MM.1S (cell line): ENCODE measurements at regions not wholly inside any gene's neighbourhood (a gene's known extent, or its start where the extent isn't known, plus 50 kb on each side); places are given as distances from the start of the nearest gene placed in this dataset.

Source experiments
- DNase-seq: peaks from one replicate; pipeline ENCODE4 v3.0.0-alpha.2; 2015
- H2AFZ ChIP-seq: fragments of 300-600 bp; sonication (generic); 2 replicates; pipeline ENCODE4 v1.6.0; 2016; ENCODE audit warnings: antibody characterized with exemption, low read length
- H3F3A ChIP-seq: fragments of 300-600 bp; sonication (generic); 2 replicates; pipeline ENCODE4 v1.6.1; 2016; ENCODE audit warnings: mild to moderate bottlenecking, antibody characterized with exemption, low read length, moderate library complexity, mixed read lengths; ENCODE audit not compliant: insufficient read depth
- H3K27ac ChIP-seq: fragments of 300-600 bp; sonication (generic); 2 replicates; pipeline ENCODE4 v1.5.1; 2016; ENCODE audit warnings: mild to moderate bottlenecking, low read length
- H3K27me3 ChIP-seq: fragments of 300-600 bp; sonication (generic); replicated peaks from 2 replicates; pipeline ENCODE4 v1.6.0; 2016; ENCODE audit warnings: low read length; ENCODE audit not compliant: insufficient read depth
- H3K36me3 ChIP-seq: fragments of 300-600 bp; sonication (generic); replicated peaks from 2 replicates; pipeline ENCODE4 v1.6.1; 2016; ENCODE audit warnings: mild to moderate bottlenecking, low read length, mixed read lengths; ENCODE audit not compliant: insufficient read depth
- H3K4me1 ChIP-seq: fragments of 300-600 bp; sonication (generic); 2 replicates; pipeline ENCODE4 v1.6.1; 2016; ENCODE audit warnings: low read length, mixed read lengths
- H3K4me2 ChIP-seq: fragments of 300-600 bp; sonication (generic); 2 replicates; pipeline ENCODE4 v1.6.0; 2016; ENCODE audit warnings: low read depth, low read length
- H3K4me3 ChIP-seq: fragments of 300-600 bp; sonication (generic); 2 replicates; pipeline ENCODE4 v1.5.1; 2016; ENCODE audit warnings: low read length, mixed read lengths
- H3K79me2 ChIP-seq: fragments of 300-600 bp; sonication (generic); 2 replicates; pipeline ENCODE4 v1.6.1; 2016; ENCODE audit warnings: mixed run types, low read length, mixed read lengths
- H3K9ac ChIP-seq: fragments of 300-600 bp; sonication (generic); 2 replicates; pipeline ENCODE4 v1.6.1; 2016; ENCODE audit warnings: low read length, mixed read lengths
- H3K9me2 ChIP-seq: fragments of 300-600 bp; sonication (generic); replicated peaks from 2 replicates; pipeline ENCODE4 v1.6.1; 2016; ENCODE audit warnings: mild to moderate bottlenecking, low read length, mixed read lengths; ENCODE audit not compliant: insufficient read depth
- H3K9me3 ChIP-seq: fragments of 300-600 bp; sonication (generic); replicated peaks from 2 replicates; pipeline ENCODE4 v1.6.1; 2016; ENCODE audit warnings: mild to moderate bottlenecking, low read length, mixed read lengths; ENCODE audit not compliant: insufficient read depth
- H4K20me1 ChIP-seq: fragments of 300-600 bp; sonication (generic); 2 replicates; pipeline ENCODE4 v1.6.1; 2016; ENCODE audit warnings: mild to moderate bottlenecking, low read length, moderate library complexity, mixed read lengths; ENCODE audit not compliant: insufficient read depth
- EZH2 ChIP-seq: fragments of 300-600 bp; sonication (generic); optimal IDR thresholded peaks from 2 replicates; pipeline ENCODE3; 2017; ENCODE audit warnings: low read depth, mild to moderate bottlenecking, antibody characterized with exemption, low read length, mixed read lengths
- EZH2phosphoT487 ChIP-seq: fragments of 300-600 bp; sonication (generic); IDR thresholded peaks from 2 replicates; pipeline ENCODE4 v1.6.1; 2018; ENCODE audit warnings: antibody characterized with exemption, low read length
- TF ChIP-seq, protein P1 (sequence below): fragments of 300-600 bp; sonication (generic); IDR thresholded peaks from 2 replicates; pipeline ENCODE4 v1.5.1; 2016; ENCODE audit warnings: antibody characterized with exemption, low read length, mixed read lengths

DNA sequence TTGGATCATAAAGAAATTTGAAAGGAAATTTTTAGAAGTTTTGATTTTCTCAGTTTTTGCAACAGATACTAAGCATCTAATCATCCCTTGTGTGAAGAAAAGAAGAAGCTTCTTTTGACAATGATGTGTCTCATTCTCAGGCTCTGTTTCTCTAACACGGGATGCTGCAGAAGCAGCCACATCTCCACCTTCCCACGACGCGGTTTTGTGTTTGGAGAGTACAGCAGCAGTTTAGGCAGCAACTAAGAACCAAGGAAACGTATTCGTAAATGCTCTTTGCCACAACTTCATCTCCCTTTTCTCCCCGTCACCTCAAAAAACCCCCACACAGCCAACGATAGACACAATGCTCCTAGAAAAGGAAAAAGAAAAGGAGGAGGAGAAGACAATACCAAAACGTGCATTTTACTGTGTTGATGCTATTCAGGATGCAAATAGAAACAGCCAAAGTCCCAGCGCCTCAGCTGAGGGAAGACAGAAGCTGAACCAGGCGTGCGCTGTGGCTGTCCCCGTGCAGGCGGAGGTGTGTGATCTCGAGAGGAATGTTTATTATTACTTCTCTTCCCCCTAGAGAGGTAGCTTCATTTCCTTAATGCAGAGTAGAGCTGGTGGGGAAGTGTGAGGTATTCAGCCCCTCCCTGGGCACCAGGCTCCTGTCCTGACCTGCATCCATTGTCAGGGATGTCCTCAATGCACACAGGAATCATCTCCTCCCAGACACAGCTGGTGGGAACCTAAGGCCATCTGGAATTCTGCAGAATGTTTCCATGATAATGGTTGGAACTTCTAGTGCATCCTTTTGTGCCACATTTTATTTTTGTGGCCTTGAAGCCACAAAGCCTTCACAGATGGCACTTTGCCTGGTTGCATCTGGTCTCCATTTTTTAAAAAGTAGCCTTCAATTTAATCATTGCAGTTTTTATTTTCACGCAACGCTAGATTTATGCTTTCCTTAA lies 174.6 kb upstream of the KLF6 start:
- no peaks in the 10 kb centered on the region for H3K9me2 ChIP-seq
- no peak overlapping the region for H3K9ac ChIP-seq
- H3K9me3 ChIP-seq, result no peaks in the 10 kb centered on the region
- H3K36me3 ChIP-seq, result no peaks in the 10 kb centered on the region
- H4K20me1 ChIP-seq, result no peaks in the 10 kb centered on the region
- no peak for DNase-seq
- H3K4me3 ChIP-seq, result no peak overlapping the region
- no peaks in the 10 kb centered on the region for H3K4me1 ChIP-seq
- H2AFZ ChIP-seq, result no peak overlapping the region
- H3K27ac ChIP-seq, result no peak overlapping the region
- no peak overlapping the region for H3K4me2 ChIP-seq
- no peaks in the 10 kb centered on the region for H3F3A ChIP-seq
- H3K79me2 ChIP-seq, result no peaks in the 10 kb centered on the region
- no peaks in the 10 kb centered on the region for H3K27me3 ChIP-seq
- TF ChIP-seq EZH2 (no peak), EZH2phosphoT487 (no peak)

DNA sequence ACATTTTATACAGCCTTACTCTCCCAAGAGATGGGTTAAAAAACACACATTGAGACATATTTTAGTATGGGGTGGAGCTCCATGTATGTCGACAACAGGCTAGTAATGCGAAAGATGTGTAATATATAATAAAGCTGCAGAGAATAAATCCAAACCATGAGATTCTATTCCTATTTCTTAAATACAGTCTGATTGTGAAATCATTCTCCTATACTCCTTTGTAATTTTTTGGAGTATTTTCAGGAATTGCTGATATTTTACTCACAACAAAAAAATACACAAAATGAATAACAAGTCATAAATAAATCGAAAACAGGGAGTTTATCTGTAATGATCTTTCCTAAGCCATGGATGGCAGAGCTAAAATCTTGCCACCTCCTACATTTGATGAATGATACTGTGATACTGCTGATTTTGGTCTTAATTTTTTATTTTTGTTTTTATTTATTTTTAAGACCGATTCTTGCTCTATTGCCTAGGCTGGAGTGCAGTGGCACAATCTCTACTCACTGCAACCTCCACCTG lies 173.5 kb upstream of the KLF6 start:
- Histone ChIP-seq H3K9ac (no peak overlapping the region), H3K9me3 (no peaks in the 10 kb centered on the region), H3K27me3 (no peaks in the 10 kb centered on the region), H3K79me2 (no peaks in the 10 kb centered on the region), H2AFZ (no peak overlapping the region), H3K4me2 (no peak overlapping the region), H3K4me3 (no peak overlapping the region), H3K27ac (no peak overlapping the region), H3K36me3 (no peaks in the 10 kb centered on the region), H3K9me2 (no peaks in the 10 kb centered on the region), H3F3A (no peaks in the 10 kb centered on the region), H4K20me1 (no peaks in the 10 kb centered on the region), H3K4me1 (no peaks in the 10 kb centered on the region)
- TF ChIP-seq, protein P1, sequence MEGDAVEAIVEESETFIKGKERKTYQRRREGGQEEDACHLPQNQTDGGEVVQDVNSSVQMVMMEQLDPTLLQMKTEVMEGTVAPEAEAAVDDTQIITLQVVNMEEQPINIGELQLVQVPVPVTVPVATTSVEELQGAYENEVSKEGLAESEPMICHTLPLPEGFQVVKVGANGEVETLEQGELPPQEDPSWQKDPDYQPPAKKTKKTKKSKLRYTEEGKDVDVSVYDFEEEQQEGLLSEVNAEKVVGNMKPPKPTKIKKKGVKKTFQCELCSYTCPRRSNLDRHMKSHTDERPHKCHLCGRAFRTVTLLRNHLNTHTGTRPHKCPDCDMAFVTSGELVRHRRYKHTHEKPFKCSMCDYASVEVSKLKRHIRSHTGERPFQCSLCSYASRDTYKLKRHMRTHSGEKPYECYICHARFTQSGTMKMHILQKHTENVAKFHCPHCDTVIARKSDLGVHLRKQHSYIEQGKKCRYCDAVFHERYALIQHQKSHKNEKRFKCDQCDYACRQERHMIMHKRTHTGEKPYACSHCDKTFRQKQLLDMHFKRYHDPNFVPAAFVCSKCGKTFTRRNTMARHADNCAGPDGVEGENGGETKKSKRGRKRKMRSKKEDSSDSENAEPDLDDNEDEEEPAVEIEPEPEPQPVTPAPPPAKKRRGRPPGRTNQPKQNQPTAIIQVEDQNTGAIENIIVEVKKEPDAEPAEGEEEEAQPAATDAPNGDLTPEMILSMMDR, result no peak
- TF ChIP-seq EZH2, result no peak
- TF ChIP-seq EZH2phosphoT487, result no peak
- DNase-seq, result no peak

DNA sequence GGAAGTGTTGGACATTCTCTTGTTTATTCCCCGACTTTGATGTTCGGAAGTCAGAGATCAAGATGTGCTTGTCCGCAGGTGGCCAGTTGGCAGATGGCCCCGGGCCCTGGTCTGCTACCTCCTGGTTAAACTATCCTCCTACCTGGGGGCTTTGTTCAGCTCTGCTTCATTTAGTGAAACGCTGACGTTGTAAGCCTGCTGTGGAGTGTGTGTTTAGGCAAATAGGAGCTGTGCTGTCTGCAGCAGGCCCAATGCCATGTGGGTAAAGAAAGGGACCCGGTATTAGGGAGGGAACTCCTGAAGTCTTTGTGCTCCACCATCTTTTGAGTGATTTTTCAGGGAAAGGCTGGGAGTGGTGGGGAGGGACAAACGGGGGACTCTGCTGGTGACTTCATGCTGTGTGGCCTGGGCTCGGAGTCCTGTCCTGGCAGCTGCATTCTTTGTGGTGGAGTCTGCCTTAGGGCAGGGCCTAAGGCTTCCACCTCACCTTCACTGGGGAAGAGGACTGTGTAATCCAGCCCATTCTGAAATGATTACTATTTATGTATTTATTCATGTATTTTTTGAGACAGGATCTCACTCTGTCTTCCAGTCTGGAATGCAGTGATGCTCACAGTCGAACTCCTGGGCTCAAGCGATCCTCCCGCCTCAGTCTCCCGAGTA lies 171.1 kb upstream of the KLF6 start:
- H4K20me1 ChIP-seq, result no peaks in the 10 kb centered on the region
- no peaks in the 10 kb centered on the region for H3K9me2 ChIP-seq
- no peaks in the 10 kb centered on the region for H3F3A ChIP-seq
- H3K4me1 ChIP-seq, result no peaks in the 10 kb centered on the region
- no peak overlapping the region for H3K4me2 ChIP-seq
- TF ChIP-seq EZH2, result no peak
- TF ChIP-seq, protein P1, result no peak
- no peak for TF ChIP-seq EZH2phosphoT487
- no peaks in the 10 kb centered on the region for H3K36me3 ChIP-seq
- H3K9ac ChIP-seq, result no peak overlapping the region
- no peaks in the 10 kb centered on the region for H3K27me3 ChIP-seq
- no peak overlapping the region for H3K27ac ChIP-seq
- DNase-seq, result no peak
- H3K4me3 ChIP-seq, result no peak overlapping the region
- H3K79me2 ChIP-seq, result no peaks in the 10 kb centered on the region
- no peaks in the 10 kb centered on the region for H3K9me3 ChIP-seq
- H2AFZ ChIP-seq, result no peak overlapping the region
